A673 (cell line): ENCODE measurements at regions not wholly inside any gene's neighbourhood (a gene's known extent, or its start where the extent isn't known, plus 50 kb on each side); places are given as distances from the start of the nearest gene placed in this dataset.
"Not testable (repeated sequence)": the region's sequence is repeated elsewhere in the genome, so short reads cannot be mapped to it uniquely, and the experiment has no call there.

Experiments used
- CTCF ChIP-seq: fragments of 300-800, 200-600 bp; sonication (generic); conservative IDR thresholded peaks from 2 replicates; pipeline ENCODE4 v1.5.1; 2017; ENCODE audit warnings: low read depth, mild to moderate bottlenecking, antibody characterized with exemption, low read length, moderate library complexity, mixed read lengths
- EZH2 ChIP-seq: fragments of 200-600 bp; sonication (generic); IDR thresholded peaks from 2 replicates; pipeline ENCODE4 v1.6.1; 2017; ENCODE audit warnings: borderline replicate concordance, low read depth, mild to moderate bottlenecking, mixed read lengths, antibody characterized with exemption, low read length; ENCODE audit not compliant: poor library complexity, severe bottlenecking

GRCh38 chr15:77925101-77925500 is 152.4 kb downstream of the TBC1D2B start:
- TF ChIP-seq EZH2, CTCF: not testable (repeated sequence)
